WTC11 (cell line): ENCODE measurements at regions not wholly inside any gene's neighbourhood (a gene's known extent, or its start where the extent isn't known, plus 50 kb on each side); places are given as distances from the start of the nearest gene placed in this dataset.
A peak's percentile ranks its signal among the peaks of the same experiment; 100 is the strongest.

Experiments used
- ATAC-seq: fragments of 200-7000 bp; cut with Tn5 transposase; 2 replicates; pipeline ENCODE4 v1.10.0; 2021; ENCODE audit warnings: mild to moderate bottlenecking, moderate library complexity
- CTCF ChIA-PET: fragments of 300-600 bp; sonication (Branson Sonifier 250); formaldehyde crosslinking; loops from one replicate; lab custom pipeline; 2021; ENCODE audit warnings: antibody characterized with exemption; lab: Charles Lee
- POLR2A ChIA-PET: fragments of 350-600 bp; sonication (Branson Sonifier 250); formaldehyde crosslinking; loops from one replicate; lab custom pipeline; 2021; ENCODE audit warnings: antibody characterized with exemption; lab: Charles Lee
- DNase-seq: peaks from one replicate; pipeline ENCODE4 v3.0.0; 2021; ENCODE audit warnings: low spot score
- H3K27ac Mint-ChIP-seq: 2 replicates; pipeline ENCODE4 v1.8.0; 2021; ENCODE audit warnings: mixed read lengths
- H3K27me3 Mint-ChIP-seq: 2 replicates; pipeline ENCODE4 v1.8.0; 2021; ENCODE audit warnings: low read depth, mild to moderate bottlenecking, moderate library complexity, mixed read lengths
- H3K36me3 Mint-ChIP-seq: 2 replicates; pipeline ENCODE4 v1.8.0; 2021; ENCODE audit warnings: mixed read lengths
- H3K4me1 Mint-ChIP-seq: 2 replicates; pipeline ENCODE4 v1.8.0; 2022; ENCODE audit warnings: mixed read lengths
- H3K4me3 Mint-ChIP-seq: 2 replicates; pipeline ENCODE4 v1.8.0; 2021; ENCODE audit warnings: mild to moderate bottlenecking, moderate library complexity, mixed read lengths
- H3K9me3 Mint-ChIP-seq: 2 replicates; pipeline ENCODE4 v1.8.0; 2021; ENCODE audit warnings: mixed read lengths
- E2F5 ChIP-seq: sonication (generic); formaldehyde crosslinking; IDR thresholded peaks from 2 replicates; pipeline ENCODE4 v1.8.1; 2022; ENCODE audit warnings: mild to moderate bottlenecking, moderate library complexity, missing genetic modification reagents
- ETV6 ChIP-seq: sonication (generic); formaldehyde crosslinking; IDR thresholded peaks from 2 replicates; pipeline ENCODE4 v1.8.1; 2022; ENCODE audit warnings: mild to moderate bottlenecking, missing genetic modification reagents
- MAX ChIP-seq: sonication (generic); formaldehyde crosslinking; IDR thresholded peaks from 2 replicates; pipeline ENCODE4 v1.8.0; 2022; ENCODE audit warnings: mild to moderate bottlenecking, missing genetic modification reagents
- NR2C2 ChIP-seq: sonication (generic); formaldehyde crosslinking; IDR thresholded peaks from 2 replicates; pipeline ENCODE4 v1.8.0; 2022; ENCODE audit warnings: mild to moderate bottlenecking, missing genetic modification reagents
- ZBTB21 ChIP-seq: sonication (generic); formaldehyde crosslinking; IDR thresholded peaks from 2 replicates; pipeline ENCODE4 v1.8.1; 2023; ENCODE audit warnings: mild to moderate bottlenecking, missing genetic modification reagents, borderline replicate concordance
- ZNF121 ChIP-seq: sonication (generic); formaldehyde crosslinking; IDR thresholded peaks from 2 replicates; pipeline ENCODE4 v1.8.0; 2023; ENCODE audit warnings: missing genetic modification reagents
- ZNF138 ChIP-seq: sonication (generic); formaldehyde crosslinking; conservative IDR thresholded peaks from 2 replicates; pipeline ENCODE4 v1.8.1; 2022; ENCODE audit warnings: mild to moderate bottlenecking, moderate library complexity, missing genetic modification reagents
- ZNF232 ChIP-seq: sonication (generic); formaldehyde crosslinking; IDR thresholded peaks from 2 replicates; pipeline ENCODE4 v1.8.0; 2022; ENCODE audit warnings: mild to moderate bottlenecking, missing genetic modification reagents
- ZNF263 ChIP-seq: sonication (generic); formaldehyde crosslinking; IDR thresholded peaks from 2 replicates; pipeline ENCODE4 v1.8.1; 2022; ENCODE audit warnings: low read depth, mild to moderate bottlenecking, moderate library complexity, missing genetic modification reagents
- TF ChIP-seq, protein P1 (sequence below): fragments of 200-600 bp; IDR thresholded peaks from 2 replicates; pipeline ENCODE4 v1.8.0; 2022; ENCODE audit warnings: antibody characterized with exemption

- Mint-ChIP-seq H3K4me3 (no peak overlapping the region; the same call in 1 of the 2 replicates), H3K27me3 (peaks cover 88% of the 10 kb centered on the region), H3K36me3 (no peaks in the 10 kb centered on the region), H3K4me1 (peaks cover 46% of the 10 kb centered on the region), H3K9me3 (no peaks in the 10 kb centered on the region), H3K27ac (no peak overlapping the region)
- ATAC-seq, result no peak
- no peak for TF ChIP-seq NR2C2 (CRISPR knock-in tag)
- TF ChIP-seq, protein P1, sequence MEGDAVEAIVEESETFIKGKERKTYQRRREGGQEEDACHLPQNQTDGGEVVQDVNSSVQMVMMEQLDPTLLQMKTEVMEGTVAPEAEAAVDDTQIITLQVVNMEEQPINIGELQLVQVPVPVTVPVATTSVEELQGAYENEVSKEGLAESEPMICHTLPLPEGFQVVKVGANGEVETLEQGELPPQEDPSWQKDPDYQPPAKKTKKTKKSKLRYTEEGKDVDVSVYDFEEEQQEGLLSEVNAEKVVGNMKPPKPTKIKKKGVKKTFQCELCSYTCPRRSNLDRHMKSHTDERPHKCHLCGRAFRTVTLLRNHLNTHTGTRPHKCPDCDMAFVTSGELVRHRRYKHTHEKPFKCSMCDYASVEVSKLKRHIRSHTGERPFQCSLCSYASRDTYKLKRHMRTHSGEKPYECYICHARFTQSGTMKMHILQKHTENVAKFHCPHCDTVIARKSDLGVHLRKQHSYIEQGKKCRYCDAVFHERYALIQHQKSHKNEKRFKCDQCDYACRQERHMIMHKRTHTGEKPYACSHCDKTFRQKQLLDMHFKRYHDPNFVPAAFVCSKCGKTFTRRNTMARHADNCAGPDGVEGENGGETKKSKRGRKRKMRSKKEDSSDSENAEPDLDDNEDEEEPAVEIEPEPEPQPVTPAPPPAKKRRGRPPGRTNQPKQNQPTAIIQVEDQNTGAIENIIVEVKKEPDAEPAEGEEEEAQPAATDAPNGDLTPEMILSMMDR, result no peak
- TF ChIP-seq MAX (CRISPR knock-in tag), result no peak
- no peak for TF ChIP-seq ZNF263 (CRISPR knock-in tag)
- no peak for TF ChIP-seq ZNF138 (CRISPR knock-in tag)
- no peak for DNase-seq
- ChIA-PET POLR2A (interaction anchor here (1.2 kb wide), 1 partner anchor 11 kb away, joined by 4 read pairs; no protein-coding TSS in a partner anchor), CTCF (interaction anchor here (0.7 to 0.8 kb wide), 2 partner anchors 21 to 354 kb away, joined by 3 read pairs; no protein-coding TSS in a partner anchor)
Observed at GRCh38 chr9:129485145-129485774, 135.6 kb downstream of the C9orf50 start.

- DNase-seq, result no peak
- no peaks in the 10 kb centered on the region for H3K9me3 Mint-ChIP-seq
- no peak for ATAC-seq
- POLR2A ChIA-PET, result no interaction called here
- H3K36me3 Mint-ChIP-seq, result no peaks in the 10 kb centered on the region
- no peak overlapping the region for H3K27ac Mint-ChIP-seq
- peaks cover 88% of the 10 kb centered on the region for H3K27me3 Mint-ChIP-seq
- H3K4me1 Mint-ChIP-seq, result peaks cover 45% of the 10 kb centered on the region
- TF ChIP-seq ZNF232 (no peak), E2F5 (CRISPR knock-in tag) (no peak)
- TF ChIP-seq, all 79 proteins: peak for 0
- CTCF ChIA-PET, result interaction anchor here (0.7 to 3.5 kb wide), 5 partner anchors 12 to 301 kb away, joined by 3 to 18 read pairs (median 8); no protein-coding TSS in a partner anchor
- no peak overlapping the region for H3K4me3 Mint-ChIP-seq
Observed at GRCh38 chr9:129484352-129485000, 136.4 kb downstream of the C9orf50 start.

DNA sequence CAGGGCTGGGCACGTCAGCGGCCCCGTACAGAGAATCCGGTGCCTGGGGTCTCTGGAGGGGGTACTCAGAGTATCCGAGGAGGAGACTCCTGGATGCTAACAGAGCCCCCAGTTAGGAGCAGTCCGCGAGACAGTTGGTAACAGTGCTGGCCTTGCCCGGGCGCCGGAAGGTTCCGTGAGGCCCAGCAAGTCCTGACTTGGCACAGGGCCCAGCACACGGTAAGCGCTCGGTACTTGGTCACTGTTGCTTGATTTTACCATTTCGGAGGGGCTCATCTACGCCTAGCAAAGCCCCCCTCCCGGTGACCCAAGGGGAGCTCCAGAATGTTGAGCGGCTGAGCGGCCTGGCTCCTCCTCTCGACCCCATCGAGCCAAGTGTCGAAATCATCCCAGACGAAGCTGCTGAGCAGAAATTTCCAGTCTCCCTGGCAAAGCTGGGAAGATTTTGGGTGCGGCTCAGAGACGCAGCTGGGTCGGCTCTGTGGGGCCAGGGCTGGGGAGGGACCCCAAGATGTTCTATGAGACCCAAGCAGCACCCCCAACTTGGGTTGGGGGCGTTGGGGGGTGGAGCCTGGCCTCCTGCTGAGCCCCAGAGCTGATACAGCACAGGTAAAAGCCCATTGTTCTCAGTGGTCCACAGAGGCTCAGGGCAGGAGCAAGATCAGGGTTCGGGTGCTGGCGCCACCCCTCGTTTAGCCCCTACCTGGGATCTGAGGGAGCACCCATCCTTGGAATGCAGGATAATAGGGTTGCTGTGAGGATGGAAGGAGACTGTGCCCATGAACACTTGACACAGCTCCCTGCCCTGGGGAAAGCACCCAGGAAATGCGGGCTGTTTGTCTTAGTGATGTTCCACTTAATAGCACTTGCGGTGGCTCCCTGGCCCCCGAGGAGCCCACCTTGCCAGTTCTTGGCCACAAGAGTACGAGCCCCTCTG is 137.2 kb downstream of the C9orf50 start:
- TF ChIP-seq ZBTB21 (CRISPR knock-in tag) (no peak), ZNF121 (CRISPR knock-in tag) (0 out of 2 replicates have a peak, but pooled peaks have one; percentile 14), ETV6 (no peak)
- TF ChIP-seq, all 79 proteins: peak for 1
- DNase-seq, result no peak
- peak; percentile 14 for ATAC-seq
- H3K27ac Mint-ChIP-seq, result no peak overlapping the region
- POLR2A ChIA-PET, result interaction anchor here (1.2 to 1.9 kb wide), 4 partner anchors 13 to 114 kb away, joined by 3 to 11 read pairs (median 4); no protein-coding TSS in a partner anchor
- peak overlapping the region; percentile 67 for H3K4me3 Mint-ChIP-seq
- H3K9me3 Mint-ChIP-seq, result no peaks in the 10 kb centered on the region
- H3K36me3 Mint-ChIP-seq, result no peaks in the 10 kb centered on the region
- CTCF ChIA-PET, result interaction anchor here (0.7 to 3.5 kb wide), 9 partner anchors 12 to 341 kb away, joined by 3 to 18 read pairs (median 8); no protein-coding TSS in a partner anchor
- H3K4me1 Mint-ChIP-seq, result peaks cover 41% of the 10 kb centered on the region
- H3K27me3 Mint-ChIP-seq, result peaks cover 86% of the 10 kb centered on the region
